ENCODE measurements at regions not wholly inside any gene's neighbourhood (a gene's known extent, or its start where the extent isn't known, plus 50 kb on each side); places are given as distances from the start of the nearest gene placed in this dataset.

DNA sequence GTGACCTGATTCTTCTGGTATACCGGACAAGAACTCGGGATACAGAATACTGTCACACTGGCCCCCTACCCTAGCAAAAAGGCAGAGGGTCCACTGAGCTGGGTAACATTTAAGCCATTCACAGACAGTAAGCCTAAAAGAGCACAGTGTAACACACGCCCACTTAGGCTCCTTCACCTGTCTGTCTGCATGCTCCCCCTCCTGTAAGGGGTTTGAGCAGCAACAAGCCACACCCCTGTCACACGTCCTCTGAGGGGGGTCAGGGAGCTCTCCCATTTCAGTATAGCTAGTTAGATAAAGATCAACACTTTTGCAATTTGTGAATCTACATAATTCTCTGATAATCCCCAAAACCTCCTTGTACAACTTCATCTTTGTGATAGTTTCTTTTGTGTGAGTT, 586.3 kb upstream of the LMCD1 start:
- H3K9me3 ChIP-seq (ENCODE audit: low read depth, low read length, poor library complexity, severe bottlenecking), result no peaks in the 10 kb centered on the region
- peaks cover 21% of the 10 kb centered on the region for H3K27me3 ChIP-seq (replicated peaks; ENCODE audit: insufficient read depth, low read depth, low read length, poor library complexity)
- H3K4me1 ChIP-seq (ENCODE audit: insufficient read depth, low read length, poor library complexity, severe bottlenecking), result no peaks in the 10 kb centered on the region
- no peak overlapping the region for H3K27ac ChIP-seq (ENCODE audit: low read depth, low read length, poor library complexity, severe bottlenecking)
- no peaks in the 10 kb centered on the region for H3K36me3 ChIP-seq (ENCODE audit: insufficient read depth, low read length, poor library complexity, severe bottlenecking)
- H3K4me3 ChIP-seq (ENCODE audit: low read depth, low read length, poor library complexity, severe bottlenecking), result no peak overlapping the region
- no TSS peak for BruUV-seq (replicated peaks)
- ChIA-PET CTCF (no interaction called here), POLR2A (ENCODE audit: low non-redundant PET) (no interaction called here)
- intact Hi-C loops (cut with micrococcal nuclease; ENCODE audit: unreplicated experiment), result no loop called here
- no peak for DNase-seq (ENCODE audit: low spot score)
- TF ChIP-seq, protein P1, sequence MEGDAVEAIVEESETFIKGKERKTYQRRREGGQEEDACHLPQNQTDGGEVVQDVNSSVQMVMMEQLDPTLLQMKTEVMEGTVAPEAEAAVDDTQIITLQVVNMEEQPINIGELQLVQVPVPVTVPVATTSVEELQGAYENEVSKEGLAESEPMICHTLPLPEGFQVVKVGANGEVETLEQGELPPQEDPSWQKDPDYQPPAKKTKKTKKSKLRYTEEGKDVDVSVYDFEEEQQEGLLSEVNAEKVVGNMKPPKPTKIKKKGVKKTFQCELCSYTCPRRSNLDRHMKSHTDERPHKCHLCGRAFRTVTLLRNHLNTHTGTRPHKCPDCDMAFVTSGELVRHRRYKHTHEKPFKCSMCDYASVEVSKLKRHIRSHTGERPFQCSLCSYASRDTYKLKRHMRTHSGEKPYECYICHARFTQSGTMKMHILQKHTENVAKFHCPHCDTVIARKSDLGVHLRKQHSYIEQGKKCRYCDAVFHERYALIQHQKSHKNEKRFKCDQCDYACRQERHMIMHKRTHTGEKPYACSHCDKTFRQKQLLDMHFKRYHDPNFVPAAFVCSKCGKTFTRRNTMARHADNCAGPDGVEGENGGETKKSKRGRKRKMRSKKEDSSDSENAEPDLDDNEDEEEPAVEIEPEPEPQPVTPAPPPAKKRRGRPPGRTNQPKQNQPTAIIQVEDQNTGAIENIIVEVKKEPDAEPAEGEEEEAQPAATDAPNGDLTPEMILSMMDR (conservative IDR thresholded peaks at IDR 0.05; ENCODE audit: low read depth, low read length), result no peak
- no peak for TF ChIP-seq EZH2 (IDR thresholded peaks at IDR 0.05; ENCODE audit: borderline replicate concordance, low read depth, low read length, poor library complexity, severe bottlenecking)

DNA sequence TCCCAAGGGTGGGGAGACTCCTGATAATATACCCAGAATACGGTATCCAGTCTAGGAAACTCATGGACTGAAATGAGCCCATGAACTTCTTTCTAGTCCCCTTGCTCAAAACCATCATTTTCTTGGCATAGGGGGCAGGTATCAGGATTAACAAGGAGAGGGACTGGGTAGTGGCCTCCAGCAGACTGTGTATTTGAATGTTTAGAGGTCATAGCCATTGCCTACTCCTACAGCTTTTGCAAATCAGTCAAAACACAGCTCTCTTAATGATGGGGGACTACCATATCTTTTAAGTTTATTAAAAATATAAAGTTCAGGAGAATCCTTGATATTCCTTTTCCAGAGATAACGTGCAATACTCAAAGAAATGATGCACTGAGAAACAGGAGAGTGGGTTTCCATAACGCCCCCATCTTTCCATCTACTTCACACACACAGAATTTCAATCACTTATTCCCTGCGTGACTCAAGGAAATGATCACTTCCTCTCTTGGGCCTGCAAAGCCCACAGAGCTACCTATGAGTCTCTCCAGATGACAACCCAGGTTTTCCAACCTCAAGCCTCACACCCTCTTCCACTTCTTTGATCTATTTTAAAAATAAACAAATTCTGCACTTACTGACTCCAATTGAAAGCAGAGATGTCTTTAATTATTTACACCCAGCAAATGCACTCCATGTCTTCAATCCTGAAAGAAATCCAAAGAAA, 584.0 kb upstream of the LMCD1 start:
- H3K4me3 ChIP-seq (ENCODE audit: low read depth, low read length, poor library complexity, severe bottlenecking), result no peak overlapping the region
- H3K4me1 ChIP-seq (ENCODE audit: insufficient read depth, low read length, poor library complexity, severe bottlenecking), result no peaks in the 10 kb centered on the region
- intact Hi-C loops (cut with micrococcal nuclease; ENCODE audit: unreplicated experiment), result no loop called here
- ChIA-PET CTCF (no interaction called here), POLR2A (ENCODE audit: low non-redundant PET) (no interaction called here)
- no peaks in the 10 kb centered on the region for H3K9me3 ChIP-seq (ENCODE audit: low read depth, low read length, poor library complexity, severe bottlenecking)
- H3K27me3 ChIP-seq (replicated peaks; ENCODE audit: insufficient read depth, low read depth, low read length, poor library complexity), result peaks cover 20% of the 10 kb centered on the region
- H3K27ac ChIP-seq (ENCODE audit: low read depth, low read length, poor library complexity, severe bottlenecking), result no peak overlapping the region
- no peak for TF ChIP-seq EZH2 (IDR thresholded peaks at IDR 0.05; ENCODE audit: borderline replicate concordance, low read depth, low read length, poor library complexity, severe bottlenecking)
- TF ChIP-seq, protein P1 (conservative IDR thresholded peaks at IDR 0.05; ENCODE audit: low read depth, low read length), result no peak
- BruUV-seq (replicated peaks), result no TSS peak
- H3K36me3 ChIP-seq (ENCODE audit: insufficient read depth, low read length, poor library complexity, severe bottlenecking), result no peaks in the 10 kb centered on the region
- no peak for DNase-seq (ENCODE audit: low spot score)

GRCh38 chr3:7920211-7920610, 581.4 kb upstream of the LMCD1 start:
- POLR2A ChIA-PET (ENCODE audit: low non-redundant PET), result no interaction called here
- TF ChIP-seq, protein P1 (conservative IDR thresholded peaks at IDR 0.05; ENCODE audit: low read depth, low read length), result no peak
- no peak for TF ChIP-seq EZH2 (IDR thresholded peaks at IDR 0.05; ENCODE audit: borderline replicate concordance, low read depth, low read length, poor library complexity, severe bottlenecking)
- Histone ChIP-seq H3K27me3 (replicated peaks; ENCODE audit: insufficient read depth, low read depth, low read length, poor library complexity) (peaks cover 15% of the 10 kb centered on the region), H3K27ac (ENCODE audit: low read depth, low read length, poor library complexity, severe bottlenecking) (no peak overlapping the region), H3K4me1 (ENCODE audit: insufficient read depth, low read length, poor library complexity, severe bottlenecking) (no peaks in the 10 kb centered on the region), H3K36me3 (ENCODE audit: insufficient read depth, low read length, poor library complexity, severe bottlenecking) (no peaks in the 10 kb centered on the region), H3K9me3 (ENCODE audit: low read depth, low read length, poor library complexity, severe bottlenecking) (no peaks in the 10 kb centered on the region), H3K4me3 (ENCODE audit: low read depth, low read length, poor library complexity, severe bottlenecking) (no peak overlapping the region)
- CTCF ChIA-PET, result no interaction called here
- BruUV-seq (replicated peaks), result no TSS peak
- intact Hi-C loops (cut with micrococcal nuclease; ENCODE audit: unreplicated experiment), result no loop called here
- DNase-seq (ENCODE audit: low spot score), result no peak

Measured in A673 (cell line).